GM18873 (cell line): ENCODE measurements at regions not wholly inside any gene's neighbourhood (a gene's known extent, or its start where the extent isn't known, plus 50 kb on each side); places are given as distances from the start of the nearest gene placed in this dataset.
"Not testable (repeated sequence)": the region's sequence is repeated elsewhere in the genome, so short reads cannot be mapped to it uniquely, and the experiment has no call there.

Experiments
- ATAC-seq: cut with Tn5 transposase; IDR thresholded peaks from one replicate; pipeline ENCODE4 v1.9.1; 2021; ENCODE audit warnings: mild to moderate bottlenecking, moderate library complexity, moderate number of reproducible peaks; ENCODE audit not compliant: unreplicated experiment, low FRiP score

GRCh38 chr2:75852639-75853038, 141.9 kb upstream of the GCFC2 start:
- no peak for ATAC-seq

GRCh38 chr2:75846683-75847190, 136.0 kb upstream of the GCFC2 start:
- no peak for ATAC-seq

GRCh38 chr2:75844651-75845050, 133.9 kb upstream of the GCFC2 start:
- ATAC-seq: no peak

- not testable (repeated sequence) for ATAC-seq
Observed at GRCh38 chr2:75834588-75834987, 123.9 kb upstream of the GCFC2 start.

GRCh38 chr2:75833386-75833785, 122.7 kb upstream of the GCFC2 start:
- no peak for ATAC-seq

- ATAC-seq: no peak
Observed at GRCh38 chr2:75828826-75829225, 118.1 kb upstream of the GCFC2 start.

- not testable (repeated sequence) for ATAC-seq
Observed at GRCh38 chr2:75823515-75823914, 112.8 kb upstream of the GCFC2 start.

GRCh38 chr2:75822336-75822735, 111.6 kb upstream of the GCFC2 start:
- no peak for ATAC-seq

GRCh38 chr2:75820693-75821092, 110.0 kb upstream of the GCFC2 start:
- ATAC-seq: no peak

GRCh38 chr2:75810611-75811330, 100.1 kb upstream of the GCFC2 start:
- no peak for ATAC-seq

- no peak for ATAC-seq
Observed at GRCh38 chr2:75808793-75809535, 98.2 kb upstream of the GCFC2 start.

- no peak for ATAC-seq
Observed at GRCh38 chr2:75807992-75808391, 97.3 kb upstream of the GCFC2 start.

GRCh38 chr2:75801234-75801982, 90.7 kb upstream of the GCFC2 start:
- no peak for ATAC-seq

GRCh38 chr2:75800456-75800855, 89.7 kb upstream of the GCFC2 start:
- peak; percentile 64 for ATAC-seq

GRCh38 chr2:75799859-75800258, 89.1 kb upstream of the GCFC2 start:
- no peak for ATAC-seq

GRCh38 chr2:75798569-75798968, 87.9 kb upstream of the GCFC2 start:
- no peak for ATAC-seq

GRCh38 chr2:75792996-75793395, 82.3 kb upstream of the GCFC2 start:
- ATAC-seq: no peak

GRCh38 chr2:75792146-75792545, 81.4 kb upstream of the GCFC2 start:
- ATAC-seq: no peak

- ATAC-seq: peak; percentile 40
Observed at GRCh38 chr2:75790814-75791467, 80.2 kb upstream of the GCFC2 start.

GRCh38 chr2:75790121-75790813, 79.6 kb upstream of the GCFC2 start:
- no peak for ATAC-seq
